GM12872 (cell line): ENCODE measurements at regions not wholly inside any gene's neighbourhood (a gene's known extent, or its start where the extent isn't known, plus 50 kb on each side); places are given as distances from the start of the nearest gene placed in this dataset.

ENCODE experiments used
- TF ChIP-seq, protein P1 (sequence below): IDR thresholded peaks from 3 replicates; pipeline ENCODE4 v1.5.1; 2011; ENCODE audit warnings: low read depth, mild to moderate bottlenecking, low read length, moderate library complexity; ENCODE audit not compliant: insufficient read depth

DNA sequence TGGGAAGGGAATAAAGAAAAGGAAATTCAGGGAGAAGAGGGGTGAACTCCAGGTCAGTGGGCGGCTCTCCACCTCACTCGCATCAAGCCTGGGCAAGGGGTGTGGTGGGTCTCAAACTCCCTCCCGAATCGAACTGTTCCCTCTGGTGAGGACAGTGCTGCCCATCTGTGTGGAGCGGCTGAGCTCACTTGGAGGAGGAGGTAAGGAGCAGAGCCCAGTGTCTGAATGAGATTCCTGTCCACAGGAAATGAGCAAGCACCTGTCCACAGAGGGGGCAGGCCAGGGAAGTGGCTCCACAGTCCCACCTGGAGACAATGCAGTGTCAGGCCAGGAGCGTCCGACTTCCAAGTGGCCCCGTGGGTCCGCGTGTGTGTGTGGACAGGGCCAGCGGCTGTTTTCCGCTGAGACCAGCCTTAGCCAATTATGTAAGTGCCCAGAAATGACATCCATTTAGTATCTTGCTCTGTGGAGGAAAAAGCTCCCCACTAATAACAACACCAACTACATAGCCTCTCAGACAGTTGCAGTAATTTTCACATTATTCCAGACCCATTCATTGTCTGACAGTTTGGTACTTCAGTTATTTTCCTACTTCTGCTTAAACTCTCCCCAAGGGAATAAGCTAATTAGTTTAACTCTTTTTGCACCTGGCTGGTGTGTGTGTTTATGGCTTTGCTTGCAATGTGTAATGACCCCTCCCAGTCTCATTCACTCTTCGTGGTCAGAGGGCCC, 114.6 kb downstream of the SOX1 start:
- TF ChIP-seq, protein P1, sequence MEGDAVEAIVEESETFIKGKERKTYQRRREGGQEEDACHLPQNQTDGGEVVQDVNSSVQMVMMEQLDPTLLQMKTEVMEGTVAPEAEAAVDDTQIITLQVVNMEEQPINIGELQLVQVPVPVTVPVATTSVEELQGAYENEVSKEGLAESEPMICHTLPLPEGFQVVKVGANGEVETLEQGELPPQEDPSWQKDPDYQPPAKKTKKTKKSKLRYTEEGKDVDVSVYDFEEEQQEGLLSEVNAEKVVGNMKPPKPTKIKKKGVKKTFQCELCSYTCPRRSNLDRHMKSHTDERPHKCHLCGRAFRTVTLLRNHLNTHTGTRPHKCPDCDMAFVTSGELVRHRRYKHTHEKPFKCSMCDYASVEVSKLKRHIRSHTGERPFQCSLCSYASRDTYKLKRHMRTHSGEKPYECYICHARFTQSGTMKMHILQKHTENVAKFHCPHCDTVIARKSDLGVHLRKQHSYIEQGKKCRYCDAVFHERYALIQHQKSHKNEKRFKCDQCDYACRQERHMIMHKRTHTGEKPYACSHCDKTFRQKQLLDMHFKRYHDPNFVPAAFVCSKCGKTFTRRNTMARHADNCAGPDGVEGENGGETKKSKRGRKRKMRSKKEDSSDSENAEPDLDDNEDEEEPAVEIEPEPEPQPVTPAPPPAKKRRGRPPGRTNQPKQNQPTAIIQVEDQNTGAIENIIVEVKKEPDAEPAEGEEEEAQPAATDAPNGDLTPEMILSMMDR = no peak

DNA sequence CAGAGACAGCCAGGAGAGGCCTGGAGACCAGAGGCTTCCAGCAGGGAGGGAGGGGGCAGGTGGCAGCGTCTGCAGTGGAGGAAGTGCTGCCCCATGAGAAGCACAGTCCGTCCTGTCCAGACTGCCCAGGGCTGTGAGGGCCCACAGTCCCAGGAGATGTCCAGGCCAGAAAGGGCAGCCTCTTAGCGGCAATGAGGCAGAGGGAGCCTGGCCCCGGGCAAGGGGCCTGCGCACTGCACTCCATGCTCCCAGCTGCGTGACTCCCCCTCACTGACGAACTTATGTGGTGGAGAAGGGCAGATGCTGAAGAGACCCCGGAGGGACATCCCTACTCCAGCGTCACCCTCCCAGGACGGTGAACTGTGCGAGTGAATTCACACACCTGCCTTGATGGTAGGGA, 115.3 kb downstream of the SOX1 start:
- TF ChIP-seq, protein P1 = no peak

DNA sequence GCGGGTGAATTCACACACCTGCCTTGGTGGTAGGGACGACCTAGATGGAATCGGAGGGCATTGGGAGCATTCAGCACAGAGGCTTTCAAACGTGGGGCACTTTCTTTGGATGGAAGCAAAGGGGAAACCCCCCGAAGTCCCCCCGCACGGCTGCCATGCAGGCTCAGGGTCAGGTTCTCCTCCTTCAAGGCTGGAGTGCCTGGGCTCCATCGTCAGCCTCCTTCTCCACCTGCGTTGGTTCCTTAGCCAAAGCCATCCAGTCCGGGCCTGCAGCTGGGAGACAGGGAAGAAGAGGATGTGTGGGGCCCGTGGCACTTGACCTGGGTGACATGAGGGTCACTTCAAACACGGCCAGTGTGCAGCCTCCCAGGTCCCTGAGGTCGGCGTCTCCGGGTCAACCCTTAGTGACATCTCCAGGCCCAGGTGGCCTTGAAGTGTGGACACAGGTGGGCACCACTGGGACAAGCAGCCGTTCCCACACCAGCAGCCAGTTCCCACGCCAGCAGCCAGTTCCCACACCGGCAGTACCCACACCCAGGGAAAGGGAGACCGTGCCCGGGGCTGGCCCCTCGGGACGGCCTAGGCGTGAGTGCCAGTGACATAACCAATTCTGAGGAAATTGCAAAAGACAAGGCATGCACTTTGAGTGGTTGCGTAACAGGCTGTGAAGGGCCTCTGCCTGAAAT, 116.0 kb downstream of the SOX1 start:
- TF ChIP-seq, protein P1 = no peak

DNA sequence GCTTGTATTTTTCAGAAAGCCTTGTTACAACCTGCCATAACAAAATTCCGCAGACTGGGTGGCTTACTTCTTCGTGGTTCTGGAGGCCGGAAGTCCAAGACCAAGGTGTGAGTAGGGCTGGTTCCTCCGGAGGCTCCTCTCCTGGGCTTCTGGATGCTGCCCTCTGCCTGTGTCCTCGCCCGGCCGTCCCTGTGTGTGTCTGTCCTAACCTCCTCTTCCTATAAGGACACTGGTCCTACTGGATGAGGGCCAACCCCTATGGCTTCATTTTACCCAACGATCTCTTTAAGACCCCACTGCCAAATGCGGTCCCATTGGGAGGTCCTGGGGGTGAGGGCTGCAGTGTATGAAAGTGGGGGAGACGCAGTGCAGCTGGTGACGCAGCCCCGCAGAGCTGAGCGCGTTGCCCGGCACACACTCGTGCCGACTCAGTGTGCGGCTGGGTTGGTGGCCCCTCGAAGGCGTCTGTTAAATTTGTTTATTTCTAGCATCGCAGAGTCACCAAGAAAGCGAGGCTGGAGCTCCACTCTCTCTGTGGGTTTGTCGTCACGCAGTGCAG, 116.7 kb downstream of the SOX1 start:
- TF ChIP-seq, protein P1 = no peak

DNA sequence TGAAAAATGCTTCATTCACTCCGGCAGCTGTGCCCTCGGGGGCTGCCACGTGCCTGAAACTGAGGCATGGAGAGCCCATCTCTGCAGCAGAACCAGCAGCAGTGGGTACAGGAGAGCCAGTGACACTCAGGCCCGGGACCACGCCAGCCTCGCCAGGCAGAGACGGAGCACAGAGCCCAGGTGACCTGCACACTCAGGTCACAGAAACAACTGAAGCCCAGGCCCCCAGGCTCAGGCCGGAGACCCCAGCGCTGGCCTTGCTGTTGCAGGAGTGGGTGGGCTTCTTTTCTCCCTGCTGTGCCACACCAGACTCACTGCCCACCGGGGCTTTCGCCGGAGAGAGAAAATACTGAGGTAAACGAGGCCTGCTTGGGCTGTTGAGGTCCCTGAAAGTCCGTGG, 117.3 kb downstream of the SOX1 start:
- TF ChIP-seq, protein P1 = no peak

DNA sequence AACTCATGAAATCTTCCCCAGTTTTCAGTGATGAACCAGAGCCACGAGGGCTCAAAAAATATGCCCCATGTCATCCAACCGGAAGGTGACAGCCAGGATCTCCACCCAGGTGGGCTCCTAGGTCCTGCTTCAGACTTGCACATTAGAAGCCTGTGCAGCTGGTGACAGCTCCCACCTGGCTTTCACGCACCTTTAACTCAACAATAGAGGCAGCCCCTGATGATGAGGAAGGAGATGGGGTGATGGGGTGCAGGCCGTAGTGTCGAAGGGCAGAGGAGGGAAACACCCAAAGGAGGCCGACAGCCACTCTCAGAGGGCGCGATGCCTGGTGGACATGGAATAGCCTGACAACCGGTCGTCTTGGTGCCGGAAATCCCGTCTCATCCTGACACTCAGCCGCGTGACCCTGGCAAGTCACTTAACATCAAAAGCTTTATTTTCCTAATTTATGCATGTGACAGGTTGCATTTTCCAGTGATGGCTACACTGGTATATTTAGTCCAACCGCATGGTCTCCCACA, 118.0 kb downstream of the SOX1 start:
- TF ChIP-seq, protein P1 = no peak

DNA sequence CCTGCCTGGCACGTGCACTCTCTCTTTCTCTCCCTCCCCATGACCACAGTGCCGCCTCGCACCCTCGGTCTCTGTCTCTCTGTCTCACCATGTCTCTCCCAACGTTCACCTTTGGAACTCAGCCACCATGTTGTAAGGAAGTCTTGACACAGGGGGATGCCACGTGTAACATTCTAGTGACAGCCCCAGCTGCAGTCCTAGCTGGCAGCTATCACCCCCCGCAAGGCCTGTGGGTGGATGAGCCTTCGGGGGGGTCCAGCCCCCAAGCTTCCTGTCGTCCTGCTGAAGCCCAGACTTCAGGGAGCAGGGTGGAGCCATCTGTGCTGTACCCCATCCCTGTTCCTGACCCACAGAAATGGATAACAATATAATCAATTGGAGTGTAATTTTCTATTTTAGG, 118.5 kb downstream of the SOX1 start:
- TF ChIP-seq, protein P1 = no peak
